ENCODE measurements at regions not wholly inside any gene's neighbourhood (a gene's known extent, or its start where the extent isn't known, plus 50 kb on each side); places are given as distances from the start of the nearest gene placed in this dataset.

DNA sequence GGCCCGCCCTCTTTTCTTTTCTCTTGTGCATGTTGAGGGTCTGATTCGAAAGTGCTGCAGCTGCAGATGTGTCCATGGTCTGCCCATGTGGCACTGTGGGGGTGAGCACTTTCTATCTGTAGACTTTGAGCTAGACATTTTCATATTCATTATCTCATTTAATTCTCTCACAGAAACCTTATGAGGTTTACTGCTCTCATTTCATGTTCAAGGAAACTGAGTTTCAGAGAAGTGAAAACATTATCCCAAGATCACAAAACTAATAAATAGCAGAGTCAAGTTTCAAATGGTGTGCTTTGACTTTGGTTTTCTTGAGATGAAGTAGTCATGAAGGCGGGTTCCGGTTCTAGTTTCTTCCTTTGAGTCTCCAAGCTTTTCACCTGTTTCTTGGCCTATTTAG, 536.5 kb upstream of the ZNF462 start:
- ATAC-seq, result no peak
- no peaks in the 10 kb centered on the region for H3K36me3 ChIP-seq (replicated peaks in 1 of 2; ENCODE audit: insufficient read depth in 1 of 2, low read depth in 2 of 2)
- no peak overlapping the region for H3K27ac ChIP-seq
- no peaks in the 10 kb centered on the region for H3K4me1 ChIP-seq
- no peak overlapping the region for H3K4me3 ChIP-seq
- no peak for DNase-seq
- 59 to 78% methylated on average over 4 of the region's 4 CpGs for WGBS, 2 donors
- H3K9me3 ChIP-seq, result no peaks in the 10 kb centered on the region
- TF ChIP-seq, protein P1, sequence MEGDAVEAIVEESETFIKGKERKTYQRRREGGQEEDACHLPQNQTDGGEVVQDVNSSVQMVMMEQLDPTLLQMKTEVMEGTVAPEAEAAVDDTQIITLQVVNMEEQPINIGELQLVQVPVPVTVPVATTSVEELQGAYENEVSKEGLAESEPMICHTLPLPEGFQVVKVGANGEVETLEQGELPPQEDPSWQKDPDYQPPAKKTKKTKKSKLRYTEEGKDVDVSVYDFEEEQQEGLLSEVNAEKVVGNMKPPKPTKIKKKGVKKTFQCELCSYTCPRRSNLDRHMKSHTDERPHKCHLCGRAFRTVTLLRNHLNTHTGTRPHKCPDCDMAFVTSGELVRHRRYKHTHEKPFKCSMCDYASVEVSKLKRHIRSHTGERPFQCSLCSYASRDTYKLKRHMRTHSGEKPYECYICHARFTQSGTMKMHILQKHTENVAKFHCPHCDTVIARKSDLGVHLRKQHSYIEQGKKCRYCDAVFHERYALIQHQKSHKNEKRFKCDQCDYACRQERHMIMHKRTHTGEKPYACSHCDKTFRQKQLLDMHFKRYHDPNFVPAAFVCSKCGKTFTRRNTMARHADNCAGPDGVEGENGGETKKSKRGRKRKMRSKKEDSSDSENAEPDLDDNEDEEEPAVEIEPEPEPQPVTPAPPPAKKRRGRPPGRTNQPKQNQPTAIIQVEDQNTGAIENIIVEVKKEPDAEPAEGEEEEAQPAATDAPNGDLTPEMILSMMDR (IDR thresholded peaks at IDR 0.05), result no peak
- TF ChIP-seq POLR2A (IDR thresholded peaks at IDR 0.05), result no peak
- intact Hi-C loops (cut with DNase I), result no loop called here
- H3K27me3 ChIP-seq, result no peaks in the 10 kb centered on the region

DNA sequence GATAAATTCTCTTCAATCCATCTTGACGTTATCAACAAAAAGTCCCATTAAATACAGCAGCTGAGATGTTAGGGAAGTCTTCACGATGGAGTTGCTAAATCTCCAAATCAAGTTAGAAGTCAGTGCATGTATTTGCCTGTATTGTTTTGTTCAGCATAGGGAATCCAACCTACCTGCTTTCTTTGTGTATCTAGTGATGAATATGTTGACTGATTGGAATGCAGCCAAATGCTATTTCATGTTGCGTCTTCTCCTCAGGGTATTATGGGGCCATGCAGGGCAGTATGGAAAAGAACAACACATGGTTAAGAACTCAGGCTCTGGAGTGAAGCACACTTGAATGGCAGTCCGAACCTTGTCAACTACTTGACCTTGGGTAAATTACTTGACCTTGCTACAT, 529.5 kb upstream of the ZNF462 start:
- Histone ChIP-seq H3K4me1 (no peaks in the 10 kb centered on the region), H3K27ac (no peak overlapping the region), H3K9me3 (no peaks in the 10 kb centered on the region), H3K36me3 (replicated peaks in 1 of 2; ENCODE audit: insufficient read depth in 1 of 2, low read depth in 2 of 2) (no peaks in the 10 kb centered on the region), H3K4me3 (no peak overlapping the region), H3K27me3 (no peaks in the 10 kb centered on the region)
- 36 to 41% methylated on average over 4 of the region's 4 CpGs for WGBS, 2 donors
- intact Hi-C loops (cut with DNase I), result no loop called here
- no peak for DNase-seq
- ATAC-seq, result no peak
- TF ChIP-seq, protein P1 (IDR thresholded peaks at IDR 0.05), result no peak
- TF ChIP-seq POLR2A (IDR thresholded peaks at IDR 0.05), result no peak

DNA sequence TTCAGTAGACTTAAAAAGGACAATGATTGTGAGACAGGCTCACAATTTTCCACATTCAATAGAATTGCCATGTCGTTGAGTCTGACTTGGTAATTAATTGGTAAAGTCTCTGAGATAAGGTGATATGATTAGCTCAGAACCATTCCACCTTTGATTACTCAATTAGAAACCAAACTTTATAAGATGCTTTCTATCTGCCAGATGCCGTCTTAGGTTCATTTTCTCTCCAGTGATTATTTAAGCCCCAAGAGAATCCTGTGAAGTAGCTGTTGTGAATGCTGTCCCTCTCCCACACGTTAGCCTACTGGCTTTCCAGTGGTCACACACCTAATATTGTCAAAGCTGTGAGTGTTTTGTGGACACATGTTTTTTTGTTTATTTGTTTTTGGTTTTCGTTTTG, 528.9 kb upstream of the ZNF462 start:
- no peak overlapping the region for H3K27ac ChIP-seq
- no peak overlapping the region for H3K4me3 ChIP-seq
- 26 to 38% methylated on average over 4 of the region's 4 CpGs for WGBS, 2 donors
- intact Hi-C loops (cut with DNase I), result no loop called here
- no peaks in the 10 kb centered on the region for H3K27me3 ChIP-seq
- no peaks in the 10 kb centered on the region for H3K36me3 ChIP-seq (replicated peaks in 1 of 2; ENCODE audit: insufficient read depth in 1 of 2, low read depth in 2 of 2)
- TF ChIP-seq, protein P1 (IDR thresholded peaks at IDR 0.05), result no peak
- no peak for TF ChIP-seq POLR2A (IDR thresholded peaks at IDR 0.05)
- ATAC-seq (no peak), DNase-seq (no peak)
- no peaks in the 10 kb centered on the region for H3K4me1 ChIP-seq
- no peaks in the 10 kb centered on the region for H3K9me3 ChIP-seq

DNA sequence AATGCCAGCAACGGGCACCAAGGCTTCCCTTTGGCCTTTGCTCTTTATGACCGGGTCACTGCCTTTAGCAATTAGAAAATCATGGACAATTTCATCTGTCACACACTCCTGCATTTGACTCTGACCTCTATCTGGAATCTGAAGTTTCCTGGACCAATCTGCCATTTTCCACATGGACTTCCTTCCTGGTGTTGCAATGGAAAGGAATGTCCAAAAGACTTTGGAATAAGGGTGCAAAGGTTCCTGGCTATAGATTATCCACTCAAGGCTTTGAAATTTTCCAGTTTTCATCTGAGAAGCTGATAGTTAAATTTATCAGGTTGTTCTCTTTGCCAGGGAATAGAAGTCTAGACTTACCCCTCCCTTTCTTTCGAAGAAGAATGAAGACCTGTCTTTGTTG, 523.1 kb upstream of the ZNF462 start:
- no peaks in the 10 kb centered on the region for H3K36me3 ChIP-seq (replicated peaks in 1 of 2; ENCODE audit: insufficient read depth in 1 of 2, low read depth in 2 of 2)
- H3K27ac ChIP-seq, result no peak overlapping the region
- H3K4me3 ChIP-seq, result no peak overlapping the region
- H3K4me1 ChIP-seq, result no peaks in the 10 kb centered on the region
- no peaks in the 10 kb centered on the region for H3K27me3 ChIP-seq
- DNase-seq, result no peak
- no peaks in the 10 kb centered on the region for H3K9me3 ChIP-seq
- 38 to 42% methylated on average over 3 of the region's 3 CpGs for WGBS, 2 donors
- intact Hi-C loops (cut with DNase I), result no loop called here
- no peak for TF ChIP-seq POLR2A (IDR thresholded peaks at IDR 0.05)
- TF ChIP-seq, protein P1 (IDR thresholded peaks at IDR 0.05), result no peak
- ATAC-seq, result no peak

DNA sequence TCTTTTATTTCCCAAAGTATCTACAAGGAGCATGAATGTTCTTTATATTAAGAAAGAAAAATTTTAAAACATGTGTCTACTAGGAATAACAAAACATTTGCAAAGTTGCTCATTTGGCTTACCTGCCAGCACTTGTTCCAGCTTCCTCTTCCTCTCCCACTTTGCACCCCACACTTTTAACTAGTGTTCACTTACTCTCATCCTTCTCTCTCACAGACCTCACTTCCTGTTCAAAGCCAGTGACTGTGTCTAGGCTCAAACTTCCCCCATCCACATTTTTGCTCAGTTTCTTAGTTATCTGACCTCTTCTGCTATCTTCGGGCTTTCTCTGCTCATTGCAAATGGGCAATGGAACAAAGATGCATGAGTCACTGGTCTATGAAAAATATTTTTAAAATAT, 512.2 kb upstream of the ZNF462 start:
- no peaks in the 10 kb centered on the region for H3K4me1 ChIP-seq
- ATAC-seq (no peak), DNase-seq (no peak)
- no peak overlapping the region for H3K4me3 ChIP-seq
- TF ChIP-seq, protein P1 (IDR thresholded peaks at IDR 0.05), result no peak
- no peak for TF ChIP-seq POLR2A (IDR thresholded peaks at IDR 0.05)
- H3K36me3 ChIP-seq (replicated peaks in 1 of 2; ENCODE audit: insufficient read depth in 1 of 2, low read depth in 2 of 2), result no peaks in the 10 kb centered on the region
- H3K9me3 ChIP-seq, result no peaks in the 10 kb centered on the region
- intact Hi-C loops (cut with DNase I), result no loop called here
- 42 to 68% methylated on average over 1 of the region's 1 CpG for WGBS, 2 donors
- no peaks in the 10 kb centered on the region for H3K27me3 ChIP-seq
- no peak overlapping the region for H3K27ac ChIP-seq
